ENCODE measurements at regions not wholly inside any gene's neighbourhood (a gene's known extent, or its start where the extent isn't known, plus 50 kb on each side); places are given as distances from the start of the nearest gene placed in this dataset.

GRCh38 chr1:47678464-47678980 lies 240.7 kb downstream of the FOXD2 start (continued):
- no peak for TF ChIP-seq JUND (IDR thresholded peaks at IDR 0.05; ENCODE audit: low read length)
- no peak for TF ChIP-seq SP1 (IDR thresholded peaks at IDR 0.05; ENCODE audit: low read depth, low read length)
- TF ChIP-seq YY1 (IDR thresholded peaks at IDR 0.05; ENCODE audit: low read depth, low read length) = no peak

Data from H1 (cell line).